ENCODE measurements at regions not wholly inside any gene's neighbourhood (a gene's known extent, or its start where the extent isn't known, plus 50 kb on each side); places are given as distances from the start of the nearest gene placed in this dataset.
"Not testable (repeated sequence)": the region's sequence is repeated elsewhere in the genome, so short reads cannot be mapped to it uniquely, and the experiment has no call there.

GRCh38 chr18:1746131-1746530 is 825.2 kb downstream of the METTL4 start:
- no peaks in the 10 kb centered on the region for H3K36me3 ChIP-seq (ENCODE audit: control insufficient read depth, insufficient read depth, low read length)
- no peak for DNase-seq
- H3K9me3 ChIP-seq (ENCODE audit: control insufficient read depth, low read length): no peaks in the 10 kb centered on the region
- no peaks in the 10 kb centered on the region for H3K27me3 ChIP-seq (replicated peaks; ENCODE audit: control insufficient read depth, insufficient read depth, low read length, poor library complexity, severe bottlenecking)
- no peak overlapping the region for H3K4me3 ChIP-seq (ENCODE audit: insufficient read depth, low read depth, low read length, poor library complexity, severe bottlenecking)
- no peak overlapping the region for H3K27ac ChIP-seq (ENCODE audit: insufficient read depth, low read length, poor library complexity, severe bottlenecking)
- H3K4me1 ChIP-seq (ENCODE audit: control insufficient read depth, insufficient read depth, low read length, poor library complexity, severe bottlenecking): no peaks in the 10 kb centered on the region

GRCh38 chr18:1751249-1751648 is 820.1 kb downstream of the METTL4 start:
- no peaks in the 10 kb centered on the region for H3K4me1 ChIP-seq (ENCODE audit: control insufficient read depth, insufficient read depth, low read length, poor library complexity, severe bottlenecking)
- H3K27me3 ChIP-seq (replicated peaks; ENCODE audit: control insufficient read depth, insufficient read depth, low read length, poor library complexity, severe bottlenecking): no peaks in the 10 kb centered on the region
- H3K4me3 ChIP-seq (ENCODE audit: insufficient read depth, low read depth, low read length, poor library complexity, severe bottlenecking): no peak overlapping the region
- H3K27ac ChIP-seq (ENCODE audit: insufficient read depth, low read length, poor library complexity, severe bottlenecking): no peak overlapping the region
- no peaks in the 10 kb centered on the region for H3K9me3 ChIP-seq (ENCODE audit: control insufficient read depth, low read length)
- no peak for DNase-seq
- no peaks in the 10 kb centered on the region for H3K36me3 ChIP-seq (ENCODE audit: control insufficient read depth, insufficient read depth, low read length)

- no peaks in the 10 kb centered on the region for H3K4me1 ChIP-seq (ENCODE audit: control insufficient read depth, insufficient read depth, low read length, poor library complexity, severe bottlenecking)
- H3K4me3 ChIP-seq (ENCODE audit: insufficient read depth, low read depth, low read length, poor library complexity, severe bottlenecking): no peak overlapping the region
- H3K27ac ChIP-seq (ENCODE audit: insufficient read depth, low read length, poor library complexity, severe bottlenecking): no peak overlapping the region
- H3K27me3 ChIP-seq (replicated peaks; ENCODE audit: control insufficient read depth, insufficient read depth, low read length, poor library complexity, severe bottlenecking): no peaks in the 10 kb centered on the region
- no peaks in the 10 kb centered on the region for H3K9me3 ChIP-seq (ENCODE audit: control insufficient read depth, low read length)
- no peaks in the 10 kb centered on the region for H3K36me3 ChIP-seq (ENCODE audit: control insufficient read depth, insufficient read depth, low read length)
- no peak for DNase-seq
Measured at GRCh38 chr18:1760901-1761300, 810.4 kb downstream of the METTL4 start.

GRCh38 chr18:1774261-1774660 is 797.0 kb downstream of the METTL4 start:
- no peaks in the 10 kb centered on the region for H3K9me3 ChIP-seq (ENCODE audit: control insufficient read depth, low read length)
- no peaks in the 10 kb centered on the region for H3K4me1 ChIP-seq (ENCODE audit: control insufficient read depth, insufficient read depth, low read length, poor library complexity, severe bottlenecking)
- H3K27ac ChIP-seq (ENCODE audit: insufficient read depth, low read length, poor library complexity, severe bottlenecking): no peak overlapping the region
- no peaks in the 10 kb centered on the region for H3K36me3 ChIP-seq (ENCODE audit: control insufficient read depth, insufficient read depth, low read length)
- H3K27me3 ChIP-seq (replicated peaks; ENCODE audit: control insufficient read depth, insufficient read depth, low read length, poor library complexity, severe bottlenecking): no peaks in the 10 kb centered on the region
- no peak for DNase-seq
- H3K4me3 ChIP-seq (ENCODE audit: insufficient read depth, low read depth, low read length, poor library complexity, severe bottlenecking): no peak overlapping the region

GRCh38 chr18:1777843-1778242 is 793.5 kb downstream of the METTL4 start:
- H3K27me3 ChIP-seq (replicated peaks; ENCODE audit: control insufficient read depth, insufficient read depth, low read length, poor library complexity, severe bottlenecking): no peaks in the 10 kb centered on the region

GRCh38 chr18:1778496-1779178 is 792.7 kb downstream of the METTL4 start:
- Histone ChIP-seq H3K4me3 (ENCODE audit: insufficient read depth, low read depth, low read length, poor library complexity, severe bottlenecking) (no peak overlapping the region), H3K9me3 (ENCODE audit: control insufficient read depth, low read length) (no peaks in the 10 kb centered on the region)
- DNase-seq: no peak

More at GRCh38 chr18:1777843-1778242, 793.5 kb downstream of the METTL4 start:
- Histone ChIP-seq H3K36me3 (ENCODE audit: control insufficient read depth, insufficient read depth, low read length) (no peaks in the 10 kb centered on the region), H3K4me3 (ENCODE audit: insufficient read depth, low read depth, low read length, poor library complexity, severe bottlenecking) (no peak overlapping the region), H3K4me1 (ENCODE audit: control insufficient read depth, insufficient read depth, low read length, poor library complexity, severe bottlenecking) (no peaks in the 10 kb centered on the region), H3K27ac (ENCODE audit: insufficient read depth, low read length, poor library complexity, severe bottlenecking) (no peak overlapping the region), H3K9me3 (ENCODE audit: control insufficient read depth, low read length) (no peaks in the 10 kb centered on the region)
- DNase-seq: no peak

GRCh38 chr18:1779587-1779986 is 791.7 kb downstream of the METTL4 start:
- H3K4me1 ChIP-seq (ENCODE audit: control insufficient read depth, insufficient read depth, low read length, poor library complexity, severe bottlenecking): no peaks in the 10 kb centered on the region
- no peaks in the 10 kb centered on the region for H3K36me3 ChIP-seq (ENCODE audit: control insufficient read depth, insufficient read depth, low read length)
- H3K4me3 ChIP-seq (ENCODE audit: insufficient read depth, low read depth, low read length, poor library complexity, severe bottlenecking): no peak overlapping the region
- no peaks in the 10 kb centered on the region for H3K27me3 ChIP-seq (replicated peaks; ENCODE audit: control insufficient read depth, insufficient read depth, low read length, poor library complexity, severe bottlenecking)
- no peaks in the 10 kb centered on the region for H3K9me3 ChIP-seq (ENCODE audit: control insufficient read depth, low read length)
- H3K27ac ChIP-seq (ENCODE audit: insufficient read depth, low read length, poor library complexity, severe bottlenecking): no peak overlapping the region
- no peak for DNase-seq

More at GRCh38 chr18:1778496-1779178, 792.7 kb downstream of the METTL4 start:
- no peak overlapping the region for H3K27ac ChIP-seq (ENCODE audit: insufficient read depth, low read length, poor library complexity, severe bottlenecking)
- H3K36me3 ChIP-seq (ENCODE audit: control insufficient read depth, insufficient read depth, low read length): no peaks in the 10 kb centered on the region
- H3K27me3 ChIP-seq (replicated peaks; ENCODE audit: control insufficient read depth, insufficient read depth, low read length, poor library complexity, severe bottlenecking): no peaks in the 10 kb centered on the region
- H3K4me1 ChIP-seq (ENCODE audit: control insufficient read depth, insufficient read depth, low read length, poor library complexity, severe bottlenecking): no peaks in the 10 kb centered on the region

GRCh38 chr18:1784113-1784512 is 787.2 kb downstream of the METTL4 start:
- Histone ChIP-seq H3K36me3 (ENCODE audit: control insufficient read depth, insufficient read depth, low read length) (no peaks in the 10 kb centered on the region), H3K4me3 (ENCODE audit: insufficient read depth, low read depth, low read length, poor library complexity, severe bottlenecking) (no peak overlapping the region), H3K4me1 (ENCODE audit: control insufficient read depth, insufficient read depth, low read length, poor library complexity, severe bottlenecking) (no peaks in the 10 kb centered on the region), H3K27me3 (replicated peaks; ENCODE audit: control insufficient read depth, insufficient read depth, low read length, poor library complexity, severe bottlenecking) (no peaks in the 10 kb centered on the region), H3K9me3 (ENCODE audit: control insufficient read depth, low read length) (no peaks in the 10 kb centered on the region), H3K27ac (ENCODE audit: insufficient read depth, low read length, poor library complexity, severe bottlenecking) (no peak overlapping the region)
- DNase-seq: no peak

- not testable (repeated sequence) for H3K27me3 ChIP-seq (replicated peaks; ENCODE audit: control insufficient read depth, insufficient read depth, low read length, poor library complexity, severe bottlenecking); H3K27ac ChIP-seq (ENCODE audit: insufficient read depth, low read length, poor library complexity, severe bottlenecking); H3K9me3 ChIP-seq (ENCODE audit: control insufficient read depth, low read length); H3K36me3 ChIP-seq (ENCODE audit: control insufficient read depth, insufficient read depth, low read length); H3K4me1 ChIP-seq (ENCODE audit: control insufficient read depth, insufficient read depth, low read length, poor library complexity, severe bottlenecking); DNase-seq; H3K4me3 ChIP-seq (ENCODE audit: insufficient read depth, low read depth, low read length, poor library complexity, severe bottlenecking)
Measured at GRCh38 chr18:1785980-1786379, 785.3 kb downstream of the METTL4 start.

- Histone ChIP-seq H3K4me1 (ENCODE audit: control insufficient read depth, insufficient read depth, low read length, poor library complexity, severe bottlenecking) (no peaks in the 10 kb centered on the region), H3K9me3 (ENCODE audit: control insufficient read depth, low read length) (no peaks in the 10 kb centered on the region), H3K27me3 (replicated peaks; ENCODE audit: control insufficient read depth, insufficient read depth, low read length, poor library complexity, severe bottlenecking) (no peaks in the 10 kb centered on the region), H3K27ac (ENCODE audit: insufficient read depth, low read length, poor library complexity, severe bottlenecking) (no peak overlapping the region), H3K4me3 (ENCODE audit: insufficient read depth, low read depth, low read length, poor library complexity, severe bottlenecking) (no peak overlapping the region), H3K36me3 (ENCODE audit: control insufficient read depth, insufficient read depth, low read length) (no peaks in the 10 kb centered on the region)
- no peak for DNase-seq
Measured at GRCh38 chr18:1796636-1797035, 774.7 kb downstream of the METTL4 start.
